Lower lobe of right lung (tissue), 2 donors: ENCODE measurements at regions not wholly inside any gene's neighbourhood (a gene's known extent, or its start where the extent isn't known, plus 50 kb on each side); places are given as distances from the start of the nearest gene placed in this dataset.

Source experiments
- ATAC-seq, 2 donors: fragments of 200-7000 bp; cut with Tn5 transposase; one replicate each; pipeline ENCODE4 v1.9.1; 2020 to 2022; ENCODE audit warnings: mild to moderate bottlenecking in 2 of 2, moderate library complexity in 2 of 2
- DNase-seq: peaks from one replicate; pipeline ENCODE4 v3.0.0-alpha.2; 2020
- H3K27ac ChIP-seq: fragments of 200-600 bp; one replicate; pipeline ENCODE4 v1.8.0; 2022
- H3K27me3 ChIP-seq: fragments of 200-600 bp; one replicate; pipeline ENCODE4 v1.8.0; 2022; ENCODE audit warnings: low read depth
- H3K36me3 ChIP-seq: fragments of 200-600 bp; one replicate; pipeline ENCODE4 v1.8.0; 2022; ENCODE audit warnings: mild to moderate bottlenecking
- H3K4me1 ChIP-seq: fragments of 200-600 bp; one replicate; pipeline ENCODE4 v1.8.0; 2022
- H3K4me3 ChIP-seq: fragments of 200-600 bp; one replicate; pipeline ENCODE4 v1.8.0; 2022; ENCODE audit warnings: mild to moderate bottlenecking
- H3K9me3 ChIP-seq: fragments of 200-600 bp; one replicate; pipeline ENCODE4 v1.8.0; 2022
- intact Hi-C: fragments of 100-400 bp; cut with DNase I; formaldehyde crosslinking; loops from one replicate; pipeline ENCODE4 v1.11.0; 2022
- TF ChIP-seq, protein P1 (sequence below): fragments of 200-600 bp; IDR thresholded peaks from one replicate; pipeline ENCODE4 v1.8.0; 2022; ENCODE audit warnings: antibody characterized with exemption, mild to moderate bottlenecking
- donor health status: DM: no; HTN: yes; CAD: no; lungs with severe emphysema.

DNA sequence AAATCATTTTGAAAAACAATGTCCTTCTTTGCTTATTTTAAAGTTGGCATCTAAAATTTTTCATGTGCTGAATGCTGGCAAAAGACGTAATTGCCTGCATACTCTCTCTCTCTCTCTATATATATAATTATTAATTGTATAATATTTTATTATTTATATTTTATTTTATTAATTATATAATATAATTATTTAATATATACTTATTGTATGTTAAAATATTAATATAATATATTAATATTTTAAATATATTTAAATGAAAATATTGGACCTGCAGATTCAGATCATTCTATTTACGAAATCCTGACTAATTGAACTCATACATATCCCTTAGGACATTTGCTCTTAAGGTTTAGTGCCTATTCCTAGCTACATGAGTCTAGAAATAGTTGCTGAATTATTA is 144.7 kb upstream of the VCX start:
- no peaks in the 10 kb centered on the region for H3K36me3 ChIP-seq
- ATAC-seq: no peak
- no peak overlapping the region for H3K4me3 ChIP-seq
- TF ChIP-seq, protein P1, sequence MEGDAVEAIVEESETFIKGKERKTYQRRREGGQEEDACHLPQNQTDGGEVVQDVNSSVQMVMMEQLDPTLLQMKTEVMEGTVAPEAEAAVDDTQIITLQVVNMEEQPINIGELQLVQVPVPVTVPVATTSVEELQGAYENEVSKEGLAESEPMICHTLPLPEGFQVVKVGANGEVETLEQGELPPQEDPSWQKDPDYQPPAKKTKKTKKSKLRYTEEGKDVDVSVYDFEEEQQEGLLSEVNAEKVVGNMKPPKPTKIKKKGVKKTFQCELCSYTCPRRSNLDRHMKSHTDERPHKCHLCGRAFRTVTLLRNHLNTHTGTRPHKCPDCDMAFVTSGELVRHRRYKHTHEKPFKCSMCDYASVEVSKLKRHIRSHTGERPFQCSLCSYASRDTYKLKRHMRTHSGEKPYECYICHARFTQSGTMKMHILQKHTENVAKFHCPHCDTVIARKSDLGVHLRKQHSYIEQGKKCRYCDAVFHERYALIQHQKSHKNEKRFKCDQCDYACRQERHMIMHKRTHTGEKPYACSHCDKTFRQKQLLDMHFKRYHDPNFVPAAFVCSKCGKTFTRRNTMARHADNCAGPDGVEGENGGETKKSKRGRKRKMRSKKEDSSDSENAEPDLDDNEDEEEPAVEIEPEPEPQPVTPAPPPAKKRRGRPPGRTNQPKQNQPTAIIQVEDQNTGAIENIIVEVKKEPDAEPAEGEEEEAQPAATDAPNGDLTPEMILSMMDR: no peak
- DNase-seq: no peak
- intact Hi-C loops: no loop called here
- H3K9me3 ChIP-seq: no peaks in the 10 kb centered on the region
- H3K4me1 ChIP-seq: no peaks in the 10 kb centered on the region
- no peaks in the 10 kb centered on the region for H3K27me3 ChIP-seq
- H3K27ac ChIP-seq: no peak overlapping the region

DNA sequence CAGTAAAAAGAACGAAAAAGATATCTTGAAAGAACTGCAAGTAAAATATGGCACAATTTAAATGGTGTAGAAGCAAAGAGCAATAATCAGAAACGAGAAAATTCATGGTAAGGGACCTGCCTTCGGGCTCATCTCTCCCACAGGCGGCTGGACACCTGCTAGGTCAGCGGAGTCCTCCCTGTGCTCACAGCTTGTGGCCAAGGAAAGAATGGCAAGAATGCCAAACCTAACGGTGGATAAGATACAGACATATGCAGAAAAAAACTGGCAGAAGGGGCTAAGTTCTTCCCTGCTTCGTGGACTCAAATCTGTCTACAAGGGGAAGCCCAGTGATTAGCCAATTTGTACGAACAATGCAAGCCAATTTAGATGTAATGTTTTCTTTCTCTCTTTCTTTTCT is 152.1 kb upstream of the VCX start:
- H3K4me1 ChIP-seq: no peaks in the 10 kb centered on the region
- TF ChIP-seq, protein P1: no peak
- no peak overlapping the region for H3K4me3 ChIP-seq
- no peaks in the 10 kb centered on the region for H3K9me3 ChIP-seq
- ATAC-seq (no peak), DNase-seq (no peak)
- H3K36me3 ChIP-seq: no peaks in the 10 kb centered on the region
- no peak overlapping the region for H3K27ac ChIP-seq
- intact Hi-C loops: no loop called here
- no peaks in the 10 kb centered on the region for H3K27me3 ChIP-seq

DNA sequence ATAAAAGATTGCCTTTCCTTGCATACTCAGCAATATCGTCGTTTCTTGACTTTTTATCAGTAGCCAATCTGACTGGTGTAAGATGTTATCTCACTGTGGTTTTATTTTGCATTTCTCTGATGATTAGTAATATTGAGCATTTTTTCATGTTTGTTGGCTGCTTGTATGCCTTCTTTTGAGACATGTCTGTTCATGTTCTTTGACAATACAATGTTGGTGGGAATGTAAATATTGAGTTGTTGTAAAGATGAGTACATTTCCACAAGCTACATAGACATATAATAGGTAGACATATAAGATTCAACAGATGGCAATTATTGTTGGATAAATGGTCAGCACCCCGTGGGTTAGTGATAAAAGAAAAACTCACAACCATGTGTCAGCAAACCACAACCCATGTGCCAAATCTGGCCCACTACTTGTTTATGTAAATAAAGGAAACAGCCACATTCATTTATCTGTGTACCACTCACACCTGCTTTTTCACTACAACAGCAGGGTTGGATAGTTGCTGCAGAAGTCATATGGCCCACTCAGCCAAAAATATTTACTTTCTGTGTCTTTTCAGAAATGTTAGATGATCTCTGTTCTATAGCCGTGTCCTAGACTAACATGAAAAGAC is 153.1 kb upstream of the VCX start:
- intact Hi-C loops: no loop called here

DNA sequence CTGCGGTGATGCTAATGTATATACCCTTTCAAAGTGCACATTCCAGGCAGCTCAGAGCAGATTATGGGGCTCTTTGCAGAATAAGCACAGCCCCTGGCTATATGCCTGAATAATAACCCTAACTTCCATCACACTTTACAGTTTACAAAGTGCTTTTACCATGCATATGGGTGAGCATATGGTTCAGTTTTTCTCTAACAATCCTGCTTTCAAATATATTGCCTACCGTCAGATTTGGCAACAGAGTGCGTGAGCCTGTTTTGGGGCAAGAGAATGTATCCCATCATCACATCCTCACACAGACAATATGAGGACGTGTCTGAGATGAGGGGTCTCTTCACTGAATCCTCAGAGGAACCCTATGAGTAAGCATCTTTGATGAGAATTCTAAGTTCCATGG is 162.8 kb upstream of the VCX start:
- no peak for DNase-seq
- intact Hi-C loops: no loop called here
- Histone ChIP-seq H3K9me3 (no peaks in the 10 kb centered on the region), H3K27me3 (no peaks in the 10 kb centered on the region), H3K27ac (no peak overlapping the region), H3K4me3 (no peak overlapping the region), H3K4me1 (no peaks in the 10 kb centered on the region), H3K36me3 (no peaks in the 10 kb centered on the region)
- no peak for ATAC-seq
- TF ChIP-seq, protein P1: no peak

More for the DNA sequence above, 153.1 kb upstream of the VCX start:
- no peaks in the 10 kb centered on the region for H3K36me3 ChIP-seq
- no peaks in the 10 kb centered on the region for H3K9me3 ChIP-seq
- H3K27me3 ChIP-seq: no peaks in the 10 kb centered on the region
- H3K4me1 ChIP-seq: no peaks in the 10 kb centered on the region
- H3K4me3 ChIP-seq: no peak overlapping the region
- no peak overlapping the region for H3K27ac ChIP-seq
- DNase-seq (no peak), ATAC-seq (no peak)
- TF ChIP-seq, protein P1: no peak

DNA sequence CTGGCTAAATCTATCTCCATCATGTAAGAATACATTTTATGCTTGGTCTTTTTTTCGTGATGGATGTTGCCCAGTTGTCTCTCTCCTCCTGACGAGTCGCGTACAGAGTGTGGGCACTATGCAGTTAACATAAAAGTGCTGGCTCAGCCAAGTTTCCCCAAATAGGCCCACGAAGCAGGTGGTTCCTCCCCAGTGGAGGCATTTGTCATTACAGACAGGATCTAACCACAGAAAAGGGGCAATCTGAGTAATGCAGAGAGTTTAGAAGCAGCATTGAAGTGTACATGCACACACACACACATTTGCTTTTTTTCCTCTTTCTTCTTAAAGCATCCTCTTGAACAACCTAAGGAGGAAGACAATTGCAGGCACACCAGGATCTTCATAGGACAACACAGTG is 188.7 kb upstream of the VCX start:
- intact Hi-C loops: no loop called here
- Histone ChIP-seq H3K9me3 (peaks cover 6% of the 10 kb centered on the region), H3K4me1 (no peaks in the 10 kb centered on the region), H3K27ac (no peak overlapping the region), H3K36me3 (no peaks in the 10 kb centered on the region), H3K4me3 (no peak overlapping the region), H3K27me3 (no peaks in the 10 kb centered on the region)
- DNase-seq (no peak), ATAC-seq (no peak)
- TF ChIP-seq, protein P1: no peak
